Gastroesophageal sphincter (tissue), 4 donors: ENCODE measurements at regions not wholly inside any gene's neighbourhood (a gene's known extent, or its start where the extent isn't known, plus 50 kb on each side); places are given as distances from the start of the nearest gene placed in this dataset.

Experiments
- ATAC-seq: fragments of 150-250 bp; one replicate; pipeline ENCODE4 v1.9.1; 2016; ENCODE audit warnings: mild to moderate bottlenecking, moderate library complexity
- H3K27ac ChIP-seq, 4 donors: fragments of 200-600 bp; sonication (generic) in 3 of 4; 1 replicate in 3 of 4; 2 replicates in 1 of 4; pipeline ENCODE4 v1.5.1; 2016 to 2019
- H3K27me3 ChIP-seq: fragments of 200-600 bp; sonication (generic); one replicate; pipeline ENCODE4 v1.5.1; 2019
- H3K36me3 ChIP-seq, 2 donors: fragments of 200-600 bp; sonication (generic); one replicate each; pipeline ENCODE4 v1.5.1; 2019; ENCODE audit warnings: control low read depth in 1 of 2
- H3K4me1 ChIP-seq, 3 donors: fragments of 200-600 bp; sonication (generic); 1 replicate in 2 of 3; 2 replicates in 1 of 3; pipeline ENCODE4 v1.5.1; 2016 to 2019; ENCODE audit warnings: control low read depth in 2 of 3
- H3K4me3 ChIP-seq, 2 donors: fragments of 200-600 bp; sonication (generic); one replicate each; pipeline ENCODE4 v1.5.1; 2019; ENCODE audit warnings: mild to moderate bottlenecking in 1 of 2, moderate library complexity in 1 of 2
- H3K9me3 ChIP-seq, 3 donors: fragments of 200-600 bp; sonication (generic); one replicate each; pipeline ENCODE4 v1.5.1; 2017 to 2019; ENCODE audit warnings: control low read depth in 2 of 3
- CTCF ChIP-seq, 4 experiments: fragments of 200-600 bp in 2 of 4; fragments of 450-650 bp in 2 of 4; sonication (generic) in 1 of 4; IDR thresholded peaks; one replicate each; pipeline ENCODE4 v1.5.1; 2017 to 2019; ENCODE audit warnings: antibody characterized with exemption in 4 of 4, mild to moderate bottlenecking in 2 of 4, moderate library complexity in 2 of 4
- EP300 ChIP-seq: sonication (generic); formaldehyde crosslinking; IDR thresholded peaks from one replicate; pipeline ENCODE4 v1.6.1; 2017; ENCODE audit warnings: antibody characterized with exemption, mild to moderate bottlenecking
- POLR2A ChIP-seq, 2 donors: fragments of 450-650 bp; IDR thresholded peaks; one replicate each; pipeline ENCODE4 v1.6.1; 2017; ENCODE audit warnings: antibody characterized with exemption in 2 of 2, mild to moderate bottlenecking in 2 of 2, moderate library complexity in 1 of 2
- POLR2AphosphoS5 ChIP-seq: sonication (generic); formaldehyde crosslinking; IDR thresholded peaks from one replicate; pipeline ENCODE4 v1.6.1; 2017; ENCODE audit warnings: antibody characterized with exemption
- WGBS, 2 donors: methylation state at CpG; one replicate each; pipeline ENCODE4 v1.1.5; 2018; ENCODE audit warnings: low coverage in 1 of 2; 5-methylcytosine and 5-hydroxymethylcytosine counted together

- Histone ChIP-seq H3K9me3 (no peaks in the 10 kb centered on the region), H3K27me3 (no peaks in the 10 kb centered on the region), H3K4me3 (no peak overlapping the region), H3K4me1 (no peaks in the 10 kb centered on the region), H3K27ac (no peak overlapping the region), H3K36me3 (no peaks in the 10 kb centered on the region)
- TF ChIP-seq POLR2A (IDR thresholded peaks at IDR 0.05) (no peak), EP300 (no peak), CTCF (IDR thresholded peaks at IDR 0.05) (no peak), POLR2AphosphoS5 (no peak)
- ATAC-seq: no peak
These were observed 257.0 kb upstream of the LDB2 start for GRCh38 chr4:17155486-17155885.

GRCh38 chr4:17153572-17153971 lies 255.1 kb upstream of the LDB2 start:
- 70 to 88% methylated on average over 2 to 6 of the region's 6 CpGs for WGBS, 2 donors
- ATAC-seq: no peak
- Histone ChIP-seq H3K36me3 (no peaks in the 10 kb centered on the region), H3K27ac (no peak overlapping the region), H3K27me3 (no peaks in the 10 kb centered on the region), H3K4me3 (no peak overlapping the region), H3K4me1 (no peaks in the 10 kb centered on the region), H3K9me3 (no peaks in the 10 kb centered on the region)
- TF ChIP-seq POLR2AphosphoS5 (no peak), POLR2A (IDR thresholded peaks at IDR 0.05) (no peak), CTCF (IDR thresholded peaks at IDR 0.05) (no peak), EP300 (no peak)

- TF ChIP-seq CTCF (IDR thresholded peaks at IDR 0.05): no peak
- TF ChIP-seq POLR2A (IDR thresholded peaks at IDR 0.05): no peak
- TF ChIP-seq POLR2AphosphoS5: no peak
- no peak for TF ChIP-seq EP300
- WGBS, 2 donors: 67 to 82% methylated on average over 5 to 6 of the region's 6 CpGs
- no peak for ATAC-seq
These were observed 254.6 kb upstream of the LDB2 start for GRCh38 chr4:17152941-17153540.

GRCh38 chr4:17142232-17142711 lies 243.8 kb upstream of the LDB2 start:
- no peaks in the 10 kb centered on the region for H3K4me1 ChIP-seq
- peaks cover 0 to 28% (median 0%) of the 10 kb centered on the region in 3 donors for H3K9me3 ChIP-seq
- H3K4me3 ChIP-seq: no peak overlapping the region
- TF ChIP-seq EP300: no peak
- no peak for TF ChIP-seq POLR2A (IDR thresholded peaks at IDR 0.05)
- no peak for TF ChIP-seq CTCF (IDR thresholded peaks at IDR 0.05)
- TF ChIP-seq POLR2AphosphoS5: no peak
- no peaks in the 10 kb centered on the region for H3K36me3 ChIP-seq
- no peaks in the 10 kb centered on the region for H3K27me3 ChIP-seq
- ATAC-seq: no peak
- H3K27ac ChIP-seq: no peak overlapping the region

More at GRCh38 chr4:17152941-17153540, 254.6 kb upstream of the LDB2 start:
- H3K4me1 ChIP-seq: no peaks in the 10 kb centered on the region
- no peaks in the 10 kb centered on the region for H3K9me3 ChIP-seq
- no peaks in the 10 kb centered on the region for H3K36me3 ChIP-seq
- no peak overlapping the region for H3K27ac ChIP-seq
- H3K4me3 ChIP-seq: no peak overlapping the region
- H3K27me3 ChIP-seq: no peaks in the 10 kb centered on the region

DNA sequence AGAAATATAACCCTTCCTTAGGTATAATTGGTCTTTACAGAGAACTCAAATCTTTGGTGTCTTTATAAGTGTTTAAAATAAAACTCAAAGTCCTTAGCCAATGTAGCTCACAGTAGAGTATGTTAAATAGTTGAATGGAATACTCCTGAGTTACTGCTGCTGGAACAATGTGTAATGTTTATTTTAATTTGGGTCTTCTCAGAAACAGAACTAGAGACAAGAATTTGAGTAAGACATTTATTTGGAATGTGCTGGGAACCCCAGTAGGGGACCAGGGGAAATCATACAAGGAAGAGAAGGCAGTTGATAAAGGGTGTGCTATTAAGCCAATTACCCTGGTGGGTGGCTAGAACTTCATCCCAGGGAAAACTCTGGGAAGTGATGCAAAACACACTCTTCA lies 240.4 kb upstream of the LDB2 start:
- no peaks in the 10 kb centered on the region for H3K36me3 ChIP-seq
- H3K27me3 ChIP-seq: no peaks in the 10 kb centered on the region
- no peak for TF ChIP-seq EP300
- no peak for TF ChIP-seq POLR2AphosphoS5
- TF ChIP-seq POLR2A (IDR thresholded peaks at IDR 0.05): no peak
- TF ChIP-seq CTCF (IDR thresholded peaks at IDR 0.05): no peak
- no peak for ATAC-seq
- no peak overlapping the region for H3K27ac ChIP-seq
- peaks cover 0 to 31% (median 0%) of the 10 kb centered on the region in 3 donors for H3K9me3 ChIP-seq
- no peak overlapping the region for H3K4me3 ChIP-seq
- no peaks in the 10 kb centered on the region for H3K4me1 ChIP-seq
